ENCODE measurements at regions not wholly inside any gene's neighbourhood (a gene's known extent, or its start where the extent isn't known, plus 50 kb on each side); places are given as distances from the start of the nearest gene placed in this dataset.

GRCh38 chr2:425947-426346, 138.1 kb upstream of the ALKAL2 start:
- no peak for DNase-seq (ENCODE audit: low spot score)

GRCh38 chr2:425243-425642, 137.4 kb upstream of the ALKAL2 start:
- DNase-seq (ENCODE audit: low spot score): no peak

GRCh38 chr2:424306-425171, 136.6 kb upstream of the ALKAL2 start:
- no peak for DNase-seq (ENCODE audit: low spot score)

- DNase-seq (ENCODE audit: low spot score): no peak
These were observed 135.6 kb upstream of the ALKAL2 start for GRCh38 chr2:423479-423878.

GRCh38 chr2:422676-423435, 135.0 kb upstream of the ALKAL2 start:
- DNase-seq (ENCODE audit: low spot score): no peak

GRCh38 chr2:421406-421805, 133.5 kb upstream of the ALKAL2 start:
- no peak for DNase-seq (ENCODE audit: low spot score)

- DNase-seq (ENCODE audit: low spot score): no peak
These were observed 131.9 kb upstream of the ALKAL2 start for GRCh38 chr2:419687-420317.

GRCh38 chr2:417662-418061, 129.8 kb upstream of the ALKAL2 start:
- DNase-seq (ENCODE audit: low spot score): no peak

GRCh38 chr2:417006-417405, 129.1 kb upstream of the ALKAL2 start:
- no peak for DNase-seq (ENCODE audit: low spot score)

GRCh38 chr2:415986-416610, 128.2 kb upstream of the ALKAL2 start:
- no peak for DNase-seq (ENCODE audit: low spot score)

- no peak for DNase-seq (ENCODE audit: low spot score)
These were observed 121.6 kb upstream of the ALKAL2 start for GRCh38 chr2:409523-409922.

GRCh38 chr2:407630-408029, 119.7 kb upstream of the ALKAL2 start:
- no peak for DNase-seq (ENCODE audit: low spot score)

GRCh38 chr2:406876-407275, 119.0 kb upstream of the ALKAL2 start:
- DNase-seq (ENCODE audit: low spot score): no peak

GRCh38 chr2:406231-406630, 118.3 kb upstream of the ALKAL2 start:
- no peak for DNase-seq (ENCODE audit: low spot score)

GRCh38 chr2:404581-404980, 116.7 kb upstream of the ALKAL2 start:
- DNase-seq (ENCODE audit: low spot score): no peak

GRCh38 chr2:403682-404081, 115.8 kb upstream of the ALKAL2 start:
- DNase-seq (ENCODE audit: low spot score): no peak

- DNase-seq (ENCODE audit: low spot score): no peak
These were observed 114.8 kb upstream of the ALKAL2 start for GRCh38 chr2:402721-403120.

GRCh38 chr2:402206-402605, 114.3 kb upstream of the ALKAL2 start:
- no peak for DNase-seq (ENCODE audit: low spot score)

GRCh38 chr2:401019-401679, 113.3 kb upstream of the ALKAL2 start:
- no peak for DNase-seq (ENCODE audit: low spot score)

- no peak for DNase-seq (ENCODE audit: low spot score)
These were observed 110.0 kb upstream of the ALKAL2 start for GRCh38 chr2:397926-398325.

GRCh38 chr2:397521-397920, 109.6 kb upstream of the ALKAL2 start:
- DNase-seq (ENCODE audit: low spot score): no peak

- DNase-seq (ENCODE audit: low spot score): no peak
These were observed 109.0 kb upstream of the ALKAL2 start for GRCh38 chr2:396903-397302.
